HG03342 (cell line): ENCODE measurements at regions not wholly inside any gene's neighbourhood (a gene's known extent, or its start where the extent isn't known, plus 50 kb on each side); places are given as distances from the start of the nearest gene placed in this dataset.
"Not testable (repeated sequence)": the region's sequence is repeated elsewhere in the genome, so short reads cannot be mapped to it uniquely, and the experiment has no call there.

Experiments used
- ATAC-seq: cut with Tn5 transposase; IDR thresholded peaks from one replicate; pipeline ENCODE4 v1.9.1; 2021; ENCODE audit warnings: mild to moderate bottlenecking, moderate library complexity; ENCODE audit not compliant: unreplicated experiment

DNA sequence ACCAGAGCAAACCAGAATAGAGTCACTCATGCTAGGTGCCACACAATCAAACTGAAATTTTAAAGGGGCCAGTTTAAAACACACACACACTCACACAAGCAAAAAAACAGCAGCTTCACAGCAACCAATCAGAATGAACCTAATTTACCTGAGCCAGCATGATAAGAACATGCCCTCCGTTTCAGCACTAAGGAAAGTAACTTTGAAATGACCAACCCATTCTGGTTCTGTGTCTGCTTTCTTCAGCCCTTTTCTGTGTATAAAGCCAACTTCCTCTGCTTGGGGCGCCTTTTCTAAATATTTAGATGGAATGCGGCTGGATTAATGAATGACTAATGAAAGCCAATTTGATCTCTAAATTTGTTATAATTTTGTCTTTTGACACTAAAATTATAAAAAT is 629.1 kb downstream of the ZEB2 start:
- no peak for ATAC-seq

DNA sequence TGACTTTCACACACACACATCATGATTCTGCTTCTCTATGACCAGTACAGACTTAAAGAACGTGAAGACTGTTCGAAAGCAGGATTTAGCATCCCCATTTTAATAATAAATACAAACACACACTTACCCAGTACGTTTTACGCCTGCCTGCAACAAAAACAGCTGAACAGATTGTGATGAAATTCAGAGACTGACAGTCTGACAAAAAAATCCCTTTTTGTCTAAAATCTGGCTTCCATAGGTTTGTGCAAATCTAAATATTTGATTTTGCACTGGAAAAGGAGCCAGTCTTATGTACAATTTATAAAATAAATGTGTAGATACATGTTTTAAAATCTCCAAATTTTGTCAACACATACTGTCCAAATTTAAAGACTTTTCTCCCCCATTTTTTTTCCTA is 630.7 kb downstream of the ZEB2 start:
- no peak for ATAC-seq

DNA sequence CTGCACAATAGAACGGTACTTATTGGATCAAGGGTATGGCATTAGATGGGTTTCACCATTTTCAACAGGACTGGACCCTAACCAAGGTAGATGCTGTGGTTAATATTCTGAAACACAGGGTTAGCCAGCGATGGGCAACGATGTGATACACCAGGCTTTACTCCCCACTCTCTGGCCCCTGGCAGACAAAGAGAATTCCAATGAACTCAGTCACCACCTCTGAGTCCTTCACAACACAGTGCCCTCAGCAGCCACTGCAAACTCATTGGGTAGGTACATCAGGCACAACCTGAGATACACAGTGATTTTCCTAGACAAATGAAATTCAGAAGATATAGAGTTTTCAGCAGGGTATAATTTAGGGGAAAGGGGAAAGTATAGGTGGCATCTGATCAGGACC is 634.5 kb downstream of the ZEB2 start:
- ATAC-seq: no peak

DNA sequence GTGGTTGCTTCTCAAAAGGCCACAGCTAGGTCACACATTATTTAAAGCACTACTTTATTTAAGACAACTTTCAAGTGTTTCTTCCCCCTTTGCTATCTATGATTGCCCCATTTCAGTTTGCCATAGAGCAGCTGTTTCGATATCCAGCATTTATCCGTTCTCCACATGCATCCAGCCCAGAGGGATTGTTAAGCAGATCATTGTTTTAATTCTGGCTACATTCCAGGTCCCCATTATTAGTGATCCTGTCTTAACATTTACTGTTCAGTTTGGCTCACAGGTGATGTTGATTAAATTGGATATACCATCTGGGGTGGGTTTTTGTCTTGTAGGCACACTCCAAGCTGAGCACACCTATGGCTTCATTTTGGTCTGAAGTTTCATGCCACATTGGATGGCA is 638.7 kb downstream of the ZEB2 start:
- no peak for ATAC-seq

DNA sequence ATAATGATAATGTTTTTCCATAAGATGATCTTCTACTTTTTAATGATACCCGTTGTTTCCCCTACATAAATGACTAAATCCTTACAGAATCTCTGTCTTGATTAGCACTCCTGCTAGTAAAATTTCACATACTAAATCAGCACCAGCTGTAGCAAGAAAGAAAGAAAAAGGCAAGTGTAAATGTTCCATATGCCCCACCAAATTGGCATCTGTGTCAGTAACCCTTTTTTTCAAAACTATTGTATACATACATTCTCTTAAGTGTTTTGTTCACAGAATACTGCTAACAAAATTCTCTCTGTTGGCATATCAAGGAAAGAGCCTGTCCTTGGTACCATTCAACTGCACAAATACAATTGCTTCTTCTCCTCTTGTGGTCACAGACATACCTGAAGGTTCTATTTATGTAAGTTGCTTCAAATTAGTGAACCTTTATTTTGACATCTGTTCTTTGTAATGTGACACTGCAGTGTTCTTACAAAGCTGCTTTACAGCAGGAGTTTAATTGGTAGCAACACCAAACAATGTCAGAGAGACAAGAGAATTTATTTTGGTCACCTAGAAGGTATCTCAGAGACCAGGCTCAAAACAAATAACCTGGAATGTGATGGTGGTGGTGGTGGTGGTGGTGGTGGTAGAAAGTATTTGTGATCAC is 641.9 kb downstream of the ZEB2 start:
- ATAC-seq: no peak

DNA sequence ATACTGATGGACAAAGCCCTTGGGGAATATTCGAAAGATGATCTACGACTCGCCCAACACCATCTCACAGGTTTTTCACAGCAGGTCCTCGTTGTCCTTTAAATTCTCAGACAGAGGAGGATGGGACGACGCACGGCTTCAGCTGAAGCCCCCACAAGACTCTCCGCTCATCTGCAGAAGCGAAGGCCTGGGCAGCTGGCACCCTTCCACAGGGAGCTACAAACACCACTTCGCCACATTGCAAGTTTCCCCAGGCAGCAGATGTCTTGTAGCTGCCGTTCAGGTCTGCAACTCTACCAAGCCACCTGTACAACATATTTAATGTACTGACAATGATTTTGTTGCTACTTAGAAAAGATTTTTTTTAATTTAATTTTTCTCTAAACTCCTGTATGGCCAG is 642.9 kb downstream of the ZEB2 start:
- ATAC-seq: no peak

DNA sequence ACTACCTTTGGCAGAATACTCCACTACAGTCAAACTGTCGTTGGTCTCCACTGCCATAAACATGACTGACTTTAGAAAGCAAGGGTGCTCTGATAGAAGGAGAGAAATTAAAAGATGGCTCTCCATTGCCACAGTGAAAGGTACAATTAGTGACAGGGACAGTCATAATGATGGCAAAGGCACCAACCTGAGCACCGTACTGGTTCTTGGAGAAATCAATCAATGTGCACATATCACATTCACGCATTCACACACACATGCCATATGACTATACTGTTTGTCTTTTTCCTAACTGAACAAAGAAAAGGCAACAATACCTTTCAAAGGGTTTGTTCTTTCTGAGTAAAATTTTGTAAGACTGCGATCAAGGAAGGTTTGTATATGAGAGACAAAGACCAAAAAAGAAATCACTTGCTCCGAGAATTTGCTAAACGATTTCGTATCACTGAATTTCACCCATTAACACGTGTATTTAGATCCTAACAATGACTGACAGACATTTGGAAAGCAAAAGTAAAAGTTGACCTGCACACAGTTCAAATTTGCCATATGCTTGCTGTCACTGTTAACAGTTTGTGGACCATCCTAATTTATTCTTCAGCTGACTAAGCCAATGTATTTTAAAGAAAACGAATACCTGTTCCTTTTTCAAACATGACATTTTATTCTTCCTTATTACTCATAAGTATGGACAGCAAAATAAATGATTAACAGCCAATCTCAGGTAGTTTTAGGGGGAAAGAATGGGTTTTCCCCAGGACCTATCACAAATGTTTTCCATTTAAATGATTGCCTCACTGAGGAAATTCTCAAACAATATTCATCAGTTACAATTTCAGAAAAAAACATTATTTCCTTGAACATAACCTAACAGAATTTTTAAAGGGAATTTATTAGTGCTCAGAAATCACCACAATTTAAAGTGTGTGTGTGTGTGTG is 644.4 kb downstream of the ZEB2 start:
- ATAC-seq: no peak

DNA sequence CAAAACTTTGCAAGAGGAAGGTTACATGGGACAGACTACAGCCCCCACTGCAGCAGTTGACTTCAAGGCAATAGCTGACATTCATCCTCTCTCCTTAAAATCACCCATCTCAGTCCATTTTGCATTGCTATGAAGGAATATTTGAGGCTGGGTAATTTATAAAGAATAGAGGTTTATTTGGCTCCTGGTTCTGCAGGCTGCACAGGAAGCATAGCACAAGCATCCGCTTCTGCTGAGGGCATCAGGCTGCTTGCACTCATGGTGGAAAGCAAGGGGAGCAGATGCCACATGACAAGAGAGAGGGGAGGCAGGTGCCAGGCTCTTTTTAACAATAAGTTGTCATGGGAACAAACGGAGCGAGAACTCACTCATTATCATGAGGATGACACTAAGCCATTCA is 646.0 kb downstream of the ZEB2 start:
- no peak for ATAC-seq

DNA sequence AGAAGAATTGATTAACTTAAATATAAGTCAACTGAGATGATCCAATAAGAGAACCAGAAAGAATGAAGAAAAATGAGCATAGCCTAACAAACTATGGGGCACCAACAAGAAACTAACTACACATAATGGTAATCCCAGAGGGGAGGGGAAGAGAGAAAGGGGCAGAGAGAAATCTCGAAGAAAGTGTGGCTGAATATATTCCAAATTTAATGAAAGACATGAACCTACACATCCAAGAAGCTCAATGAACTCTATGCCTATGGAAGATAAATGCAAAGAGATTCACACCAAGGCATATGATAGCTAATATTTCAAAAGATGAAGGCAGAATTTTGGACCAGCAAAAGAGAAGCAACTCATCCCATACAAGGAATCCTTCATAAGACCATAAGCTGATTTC is 649.2 kb downstream of the ZEB2 start:
- ATAC-seq: no peak

DNA sequence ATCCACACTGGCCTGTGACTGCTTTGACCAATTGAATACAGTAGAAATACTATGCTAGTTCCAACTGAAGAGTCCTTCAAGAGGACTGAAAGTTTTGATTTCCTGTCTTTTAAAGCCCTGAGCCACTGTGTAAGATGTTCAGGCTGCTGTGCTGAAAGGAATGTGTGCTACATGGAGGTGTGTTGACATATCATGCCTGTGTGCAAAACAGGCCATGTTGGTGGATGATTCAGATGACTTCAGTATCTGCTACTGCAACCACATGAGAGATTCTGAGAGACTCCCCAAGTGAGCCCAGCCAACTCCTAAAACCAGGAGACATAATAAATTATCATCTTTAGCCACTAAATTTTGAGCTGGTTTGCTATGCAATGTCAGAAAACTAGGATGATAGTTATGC is 662.9 kb downstream of the ZEB2 start:
- ATAC-seq: no peak

DNA sequence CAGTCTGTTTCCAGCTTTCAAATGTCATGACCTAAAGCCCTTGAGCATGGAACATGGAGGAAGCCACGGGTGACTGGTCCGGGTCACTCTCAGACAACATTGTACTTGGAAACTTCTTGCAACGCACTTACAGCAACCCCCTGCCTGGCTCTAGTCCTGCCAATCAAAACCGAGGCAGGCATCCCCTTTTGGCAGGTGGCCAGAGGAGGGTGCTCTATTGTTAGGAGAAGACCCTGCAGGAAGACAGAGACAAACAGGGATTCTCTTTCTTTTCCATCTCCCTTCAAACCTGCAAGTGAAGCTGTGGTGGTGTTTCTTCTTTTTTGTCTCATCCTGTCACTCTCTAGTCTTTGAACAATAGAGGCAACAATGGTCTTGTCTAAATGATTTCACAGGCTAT is 667.2 kb downstream of the ZEB2 start:
- ATAC-seq: no peak

DNA sequence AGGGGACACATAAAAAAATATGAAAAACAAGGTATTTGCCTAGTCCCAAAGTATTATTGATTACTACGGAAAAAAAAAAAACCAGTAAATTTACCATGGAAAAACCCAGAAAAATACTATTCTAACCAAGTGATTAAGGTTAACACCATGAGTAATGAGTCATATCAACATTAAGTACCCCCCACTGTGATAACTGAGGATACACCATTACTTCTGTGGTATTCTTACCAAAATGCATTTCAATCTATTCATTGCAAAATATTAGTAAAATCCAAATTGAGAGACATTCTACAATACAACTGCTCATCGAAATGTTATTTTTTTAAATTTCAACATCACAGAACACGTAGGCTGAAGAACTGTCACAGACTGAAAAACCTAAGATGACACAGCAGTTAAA is 669.8 kb downstream of the ZEB2 start:
- ATAC-seq: no peak

DNA sequence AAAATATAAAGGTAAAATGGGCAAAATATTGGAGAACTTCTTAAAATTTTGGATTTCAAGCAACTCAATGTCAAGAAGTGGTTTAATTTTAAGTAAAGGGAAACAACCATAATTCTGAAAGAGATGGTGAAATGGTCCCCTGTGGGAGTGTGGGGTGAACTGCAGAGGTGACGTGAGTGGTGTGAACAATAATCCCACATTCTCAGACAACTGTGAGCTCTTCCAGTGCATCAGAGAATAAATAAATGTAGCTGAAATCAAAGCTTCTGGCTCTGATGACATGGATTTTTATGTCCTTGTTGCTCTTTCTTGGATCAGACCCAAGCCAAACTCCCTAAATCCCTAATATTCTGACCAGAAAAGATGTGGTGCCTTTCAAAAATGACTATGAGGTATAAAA is 672.7 kb downstream of the ZEB2 start:
- ATAC-seq: no peak

DNA sequence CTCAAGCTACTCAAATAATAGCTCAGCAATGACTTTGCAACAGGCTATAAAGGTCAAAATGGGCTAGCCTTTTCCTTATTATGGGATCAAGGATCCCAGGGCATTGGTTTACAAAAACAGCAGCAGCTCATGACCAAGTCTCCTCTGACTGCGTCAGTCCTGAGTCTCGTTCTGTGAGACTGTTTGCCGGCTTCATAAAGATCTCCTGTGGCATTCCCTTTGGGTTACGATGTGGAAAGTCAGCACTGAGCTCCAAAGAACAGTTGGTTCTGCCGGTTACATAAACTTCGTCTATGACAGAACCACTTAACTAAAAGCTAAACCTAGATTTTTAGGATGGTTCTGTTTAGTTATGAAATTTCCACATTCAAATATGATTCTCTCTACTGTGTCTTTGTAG is 674.9 kb downstream of the ZEB2 start:
- ATAC-seq: no peak

DNA sequence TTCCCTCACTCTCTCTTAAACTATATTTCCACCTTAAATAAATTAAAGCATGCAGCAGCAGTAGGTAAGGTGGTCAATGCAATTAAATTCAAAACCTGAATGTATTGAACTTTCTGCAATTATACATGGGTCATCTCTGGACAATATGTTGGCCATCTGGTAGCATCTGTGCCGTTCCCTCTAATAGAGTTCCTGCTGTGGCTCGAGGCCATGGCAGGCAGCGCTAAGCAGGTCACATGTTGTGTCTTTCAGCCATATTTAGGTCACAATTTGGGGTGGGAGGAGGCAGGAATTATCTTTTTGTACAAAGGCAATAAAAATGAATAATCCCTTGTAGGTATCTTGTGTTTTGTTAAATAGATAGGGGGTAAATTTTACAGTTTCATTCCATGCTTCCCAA is 676.2 kb downstream of the ZEB2 start:
- no peak for ATAC-seq

DNA sequence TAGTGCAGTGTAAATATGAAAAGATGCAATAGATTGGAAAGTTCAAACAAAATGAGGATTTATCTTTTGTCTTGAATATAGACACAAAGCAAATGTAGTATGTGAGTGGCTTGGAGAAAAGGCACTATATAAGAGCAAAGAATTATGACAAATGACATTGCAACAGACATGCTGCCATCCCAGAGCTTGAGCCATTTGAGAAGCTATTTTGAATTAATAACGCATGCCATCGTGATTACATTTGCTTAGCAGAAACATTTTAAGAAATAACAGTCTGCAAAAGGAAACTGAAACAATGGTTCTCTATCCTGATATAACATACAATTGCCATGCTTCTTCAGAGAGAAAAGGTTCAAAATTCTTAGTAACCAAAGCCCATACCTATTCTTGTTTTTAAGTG is 677.1 kb downstream of the ZEB2 start:
- ATAC-seq: no peak

DNA sequence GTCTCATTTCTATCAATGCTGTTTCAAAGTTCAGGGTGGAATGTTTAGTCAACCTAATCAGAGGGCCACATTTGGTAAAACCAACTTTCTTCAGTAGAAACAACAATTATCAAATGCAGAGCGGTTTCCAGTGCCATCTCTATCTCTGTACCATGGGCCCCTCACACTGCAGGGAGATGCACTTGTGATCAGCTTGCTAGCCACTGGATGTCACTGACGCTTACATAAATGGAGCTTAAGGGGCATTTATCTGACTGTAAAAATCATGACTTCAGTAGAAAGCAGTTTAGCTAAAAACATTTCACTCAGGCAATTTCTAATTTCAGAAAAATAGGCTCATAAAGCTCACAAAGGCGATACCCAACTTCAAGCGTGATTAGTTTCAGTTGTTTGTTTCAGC is 678.0 kb downstream of the ZEB2 start:
- no peak for ATAC-seq

DNA sequence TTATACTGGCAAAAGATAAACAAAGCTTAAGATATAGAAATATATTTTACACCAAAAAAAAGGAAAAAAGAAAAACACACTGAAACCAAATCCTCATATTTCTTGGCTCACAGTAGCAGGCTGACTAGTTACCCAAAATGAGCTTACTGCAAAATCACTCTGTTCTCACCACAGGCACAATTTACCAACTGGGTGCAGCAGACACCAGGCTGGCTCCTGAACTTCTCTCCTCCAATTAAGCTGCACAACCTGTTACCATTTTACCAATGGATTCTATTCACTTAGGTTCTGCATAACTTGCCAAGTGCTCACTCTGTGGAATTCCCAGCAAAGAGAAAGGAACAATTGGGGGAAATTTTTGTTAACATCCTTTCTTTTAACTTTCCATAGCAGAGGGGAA is 679.3 kb downstream of the ZEB2 start:
- no peak for ATAC-seq

DNA sequence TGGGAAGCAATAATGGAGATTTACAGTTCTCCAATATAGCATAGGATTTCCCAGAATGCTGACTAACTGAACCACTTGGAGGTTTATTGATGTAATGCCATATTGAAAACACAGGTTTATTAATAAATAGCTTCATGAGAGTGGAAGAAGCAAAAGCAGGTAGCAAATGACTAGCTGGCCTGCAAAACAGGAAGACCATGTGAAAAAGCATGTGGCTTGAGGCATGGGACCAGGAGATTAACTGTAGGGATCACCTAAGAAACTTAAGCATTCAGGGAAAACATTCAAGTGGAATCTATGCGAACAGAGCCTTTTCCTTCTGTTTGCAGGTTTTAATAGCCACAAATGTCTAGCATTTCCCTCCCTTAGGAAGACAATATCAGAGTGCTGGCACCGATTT is 679.7 kb downstream of the ZEB2 start:
- ATAC-seq: no peak

DNA sequence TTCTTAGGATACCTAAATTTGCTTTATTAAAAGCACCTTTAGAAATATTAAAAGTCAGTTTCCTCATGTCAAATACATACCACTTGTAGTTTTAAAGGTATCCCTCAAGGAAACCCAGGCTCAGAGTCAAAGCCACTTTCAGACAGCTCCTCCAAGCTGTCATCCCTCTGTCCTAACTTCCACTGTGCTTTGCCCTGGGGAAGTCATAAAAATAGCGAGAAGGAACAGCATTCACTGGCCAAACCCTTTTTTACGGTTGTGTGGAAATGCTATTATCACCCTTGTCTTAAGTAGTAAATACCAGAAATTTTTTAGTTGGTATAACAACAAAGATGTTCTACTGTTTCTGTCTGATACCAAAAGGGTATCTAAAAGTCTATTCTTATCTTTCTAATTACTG is 680.5 kb downstream of the ZEB2 start:
- no peak for ATAC-seq

DNA sequence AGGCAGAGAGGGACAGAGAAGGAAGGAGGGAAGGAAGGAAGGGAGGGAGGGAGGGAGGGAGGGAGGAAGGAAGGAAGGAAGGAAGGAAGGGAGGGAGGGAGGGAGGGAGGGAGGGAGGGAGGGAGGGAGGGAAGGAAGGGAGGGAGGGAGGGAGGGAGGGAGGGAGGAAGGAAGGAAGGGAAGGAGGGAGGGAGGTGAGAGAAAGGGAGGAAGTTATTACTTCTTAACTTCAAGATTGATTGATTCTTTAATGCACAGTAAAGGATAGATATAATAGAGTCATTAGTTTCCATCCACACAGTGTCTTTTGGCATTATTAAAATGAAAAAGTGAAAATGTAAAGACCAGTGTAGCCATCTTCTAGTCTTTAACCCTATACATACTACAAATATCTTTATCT is 682.9 kb downstream of the ZEB2 start:
- not testable (repeated sequence) for ATAC-seq

DNA sequence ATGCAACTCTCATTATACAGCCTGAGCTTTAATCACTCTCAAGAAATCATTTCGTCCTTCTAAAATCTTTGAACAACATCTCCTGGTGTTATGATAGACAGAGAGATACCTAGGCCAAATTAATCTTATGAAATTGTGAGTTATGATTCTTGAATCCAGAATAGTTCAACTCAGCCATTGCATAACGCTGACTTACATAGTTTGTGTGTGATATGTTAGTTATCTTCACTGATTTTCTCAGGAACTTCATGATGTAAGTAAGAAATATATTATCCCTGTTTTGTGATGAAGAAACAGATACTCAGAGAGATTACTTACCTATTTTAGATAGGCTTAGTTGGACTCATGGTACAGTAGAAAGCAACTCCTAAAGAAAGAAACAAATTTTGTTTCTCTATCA is 684.4 kb downstream of the ZEB2 start:
- no peak for ATAC-seq
